ENCODE measurements at regions not wholly inside any gene's neighbourhood (a gene's known extent, or its start where the extent isn't known, plus 50 kb on each side); places are given as distances from the start of the nearest gene placed in this dataset.

- peaks cover 0 to 3% of the 10 kb centered on the region in 2 donors for H3K9me3 ChIP-seq
- H3K4me1 ChIP-seq = no peaks in the 10 kb centered on the region
- no peak overlapping the region for H3K27ac ChIP-seq
- intact Hi-C loops (cut with DNase I; ENCODE audit: low total_unique reads) = no loop called here
- DNase-seq (ENCODE audit: low spot score in 2 of 2) = no peak
- no peak for TF ChIP-seq POLR2A (IDR thresholded peaks at IDR 0.05)
- no peak for TF ChIP-seq POLR2AphosphoS5 (IDR thresholded peaks at IDR 0.05)
- TF ChIP-seq CTCF (IDR thresholded peaks at IDR 0.05) = no peak
- no peak overlapping the region for H3K4me3 ChIP-seq
- H3K27me3 ChIP-seq = no peaks in the 10 kb centered on the region
- no peaks in the 10 kb centered on the region for H3K36me3 ChIP-seq
Observed at GRCh38 chr12:116474899-116475298, 84.3 kb upstream of the MAP1LC3B2 start.

- Histone ChIP-seq H3K9me3 (peaks cover 0 to 3% of the 10 kb centered on the region in 2 donors), H3K36me3 (no peaks in the 10 kb centered on the region), H3K4me1 (no peaks in the 10 kb centered on the region), H3K4me3 (no peak overlapping the region), H3K27me3 (no peaks in the 10 kb centered on the region), H3K27ac (no peak overlapping the region)
- no peak for DNase-seq (ENCODE audit: low spot score in 2 of 2)
- TF ChIP-seq CTCF (IDR thresholded peaks at IDR 0.05) = no peak
- no peak for TF ChIP-seq POLR2A (IDR thresholded peaks at IDR 0.05)
- no peak for TF ChIP-seq POLR2AphosphoS5 (IDR thresholded peaks at IDR 0.05)
- intact Hi-C loops (cut with DNase I; ENCODE audit: low total_unique reads) = no loop called here
Observed at GRCh38 chr12:116476227-116476822, 82.9 kb upstream of the MAP1LC3B2 start.

- intact Hi-C loops (cut with DNase I; ENCODE audit: low total_unique reads) = no loop called here
- Histone ChIP-seq H3K27ac (no peak overlapping the region), H3K4me3 (no peak overlapping the region), H3K4me1 (no peaks in the 10 kb centered on the region), H3K36me3 (no peaks in the 10 kb centered on the region), H3K9me3 (peaks cover 0 to 3% of the 10 kb centered on the region in 2 donors), H3K27me3 (no peaks in the 10 kb centered on the region)
- DNase-seq (ENCODE audit: low spot score in 2 of 2) = no peak
- TF ChIP-seq POLR2AphosphoS5 (IDR thresholded peaks at IDR 0.05) (no peak), POLR2A (IDR thresholded peaks at IDR 0.05) (no peak), CTCF (IDR thresholded peaks at IDR 0.05) (no peak)
Observed at GRCh38 chr12:116478243-116478773, 80.9 kb upstream of the MAP1LC3B2 start.

- TF ChIP-seq POLR2AphosphoS5 (IDR thresholded peaks at IDR 0.05) = no peak
- TF ChIP-seq CTCF (IDR thresholded peaks at IDR 0.05) = no peak
- no peak for TF ChIP-seq POLR2A (IDR thresholded peaks at IDR 0.05)
Observed at GRCh38 chr12:116480210-116480810, 78.9 kb upstream of the MAP1LC3B2 start.

GRCh38 chr12:116481726-116482125 lies 77.5 kb upstream of the MAP1LC3B2 start:
- Histone ChIP-seq H3K27me3 (no peaks in the 10 kb centered on the region), H3K9me3 (no peaks in the 10 kb centered on the region), H3K27ac (no peak overlapping the region), H3K4me3 (no peak overlapping the region), H3K4me1 (no peaks in the 10 kb centered on the region), H3K36me3 (no peaks in the 10 kb centered on the region)
- intact Hi-C loops (cut with DNase I; ENCODE audit: low total_unique reads) = loop anchor here (10.0 kb wide), 1 partner anchor 973 kb away; no protein-coding TSS in a partner anchor
- TF ChIP-seq POLR2AphosphoS5 (IDR thresholded peaks at IDR 0.05) (no peak), POLR2A (IDR thresholded peaks at IDR 0.05) (no peak), CTCF (IDR thresholded peaks at IDR 0.05) (no peak)
- no peak for DNase-seq (ENCODE audit: low spot score in 2 of 2)

More at GRCh38 chr12:116480210-116480810, 78.9 kb upstream of the MAP1LC3B2 start:
- H3K27me3 ChIP-seq = no peaks in the 10 kb centered on the region
- H3K27ac ChIP-seq = no peak overlapping the region
- intact Hi-C loops (cut with DNase I; ENCODE audit: low total_unique reads) = loop anchor here (10.0 kb wide), 1 partner anchor 974 kb away; no protein-coding TSS in a partner anchor
- H3K36me3 ChIP-seq = no peaks in the 10 kb centered on the region
- H3K9me3 ChIP-seq = peaks cover 0 to 3% of the 10 kb centered on the region in 2 donors
- no peaks in the 10 kb centered on the region for H3K4me1 ChIP-seq
- DNase-seq (ENCODE audit: low spot score in 2 of 2) = no peak
- no peak overlapping the region for H3K4me3 ChIP-seq

Measured in breast epithelium (tissue), 4 donors.